ENCODE measurements at regions not wholly inside any gene's neighbourhood (a gene's known extent, or its start where the extent isn't known, plus 50 kb on each side); places are given as distances from the start of the nearest gene placed in this dataset.

DNA sequence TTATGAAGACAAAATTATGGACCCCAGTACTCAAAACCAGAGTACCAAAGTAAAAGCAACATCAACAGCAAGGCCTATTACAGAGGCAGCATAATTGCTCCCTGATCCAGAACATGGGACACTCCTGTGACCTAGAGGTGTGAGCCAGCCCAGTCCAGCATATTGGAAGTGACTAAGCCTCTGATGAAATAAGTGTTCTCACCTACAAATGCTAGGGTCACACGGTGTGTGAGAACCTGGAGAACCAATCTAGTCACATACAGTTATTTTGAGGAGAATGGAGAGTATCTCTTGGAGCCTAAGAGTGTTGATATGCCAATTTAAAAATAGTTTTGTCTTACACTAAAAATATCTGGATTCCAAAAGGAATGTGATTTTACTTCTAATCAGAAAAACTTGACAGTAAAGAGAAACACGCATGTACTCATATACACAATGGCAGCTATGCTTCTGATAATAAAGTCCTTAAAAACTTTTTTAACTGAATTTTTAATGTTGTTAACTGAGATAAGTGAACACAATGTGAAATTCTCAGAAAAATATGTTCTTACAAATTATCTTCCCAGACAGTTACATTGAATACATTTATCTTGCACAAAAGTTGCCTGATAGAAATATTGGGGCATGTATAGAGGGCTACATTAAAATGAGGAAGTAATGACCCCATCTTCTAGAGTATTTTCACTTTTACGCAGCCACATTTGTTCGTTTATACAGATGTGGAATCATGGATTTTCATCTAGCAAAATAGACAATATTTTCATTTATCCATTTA lies 56.8 kb upstream of the CD36 start:
- Histone ChIP-seq H4K5ac (ENCODE audit: insufficient read length, low read depth, low read length) (no peak overlapping the region), H2BK120ac (replicated peaks; ENCODE audit: low read depth, low read length) (no peak overlapping the region), H2BK15ac (ENCODE audit: low read length) (no peak overlapping the region), H2AFZ (ENCODE audit: low read length) (no peak overlapping the region), H4K20me1 (replicated peaks in 1 of 2; ENCODE audit: control insufficient read depth in 1 of 2, insufficient read depth in 2 of 2, low read length in 2 of 2) (no peaks in the 10 kb centered on the region), H3K23me2 (ENCODE audit: low read depth, low read length) (no peaks in the 10 kb centered on the region), H3K4me3 (ENCODE audit: extremely low read depth in 1 of 4, insufficient read depth in 2 of 4, low read depth in 3 of 4, low read length in 4 of 4) (no peak overlapping the region), H2BK12ac (ENCODE audit: low read depth, low read length) (no peak overlapping the region), H3K79me2 (ENCODE audit: control insufficient read depth in 1 of 2, insufficient read depth in 2 of 2, low read length in 2 of 2) (no peaks in the 10 kb centered on the region), H2AK5ac (ENCODE audit: low read depth, low read length) (no peak overlapping the region), H3K27ac (ENCODE audit: low read depth, low read length) (no peak overlapping the region), H3K23ac (ENCODE audit: insufficient read length) (no peak overlapping the region), H3K79me1 (ENCODE audit: low read depth, low read length) (no peaks in the 10 kb centered on the region), H3K4me1 (replicated peaks in 1 of 4; ENCODE audit: control insufficient read depth in 3 of 4, insufficient read depth in 4 of 4, low read length in 3 of 4) (no peaks in the 10 kb centered on the region), H3K14ac (ENCODE audit: insufficient read length) (no peak overlapping the region), H2BK20ac (ENCODE audit: low read length) (no peak overlapping the region), H3K18ac (ENCODE audit: extremely low read depth, low read length) (no peak overlapping the region), H3K9ac (replicated peaks in 1 of 4; ENCODE audit: extremely low read depth in 1 of 4, low read depth in 3 of 4, low read length in 3 of 4) (no peak overlapping the region), H3K27me3 (replicated peaks in 1 of 4; ENCODE audit: control insufficient read depth in 3 of 4, extremely low read depth in 1 of 4, insufficient read depth in 3 of 4, low read length in 3 of 4) (no peaks in the 10 kb centered on the region), H3K36me3 (ENCODE audit: control insufficient read depth in 2 of 4, insufficient read depth in 4 of 4, low read length in 3 of 4) (no peaks in the 10 kb centered on the region), H3K4me2 (ENCODE audit: insufficient read depth in 1 of 2, low read depth in 2 of 2, low read length in 2 of 2) (no peak overlapping the region), H3K56ac (replicated peaks; ENCODE audit: insufficient read length, low read depth, low read length) (no peak overlapping the region), H3K9me3 (ENCODE audit: insufficient read depth in 2 of 2, low read depth in 1 of 2, low read length in 1 of 2) (no peaks in the 10 kb centered on the region), H2BK5ac (ENCODE audit: low read depth, low read length) (no peak overlapping the region), H4K8ac (ENCODE audit: extremely low read depth, insufficient read depth, low read length) (no peak overlapping the region), H3K4ac (replicated peaks; ENCODE audit: insufficient read length, low read depth, low read length) (no peak overlapping the region), H4K91ac (replicated peaks; ENCODE audit: insufficient read length, low read length) (no peak overlapping the region)
- POLR2A ChIA-PET (ENCODE audit: partially characterized antibody), result no interaction called here
- FAIRE-seq (no peak), DNase-seq (ENCODE audit: low read depth in 1 of 2, low spot score in 2 of 2) (no peak)
- CTCF ChIA-PET (ENCODE audit: partially characterized antibody), result interaction anchor here (0.6 kb wide), 1 partner anchor 85 kb away, joined by 4 read pairs; no protein-coding TSS in a partner anchor
- WGBS, 2 experiments (ENCODE audit: extremely low coverage in 1 of 2, insufficient coverage in 1 of 2, insufficient read length in 1 of 2, insufficient replicate concordance in 2 of 2, low coverage in 1 of 2, low lambda C conversion rate in 2 of 2, missing lambda C conversion rate in 1 of 2), result 95% methylated on average over 4 of the region's 4 CpGs; no CpG with 5 or more reads in 1 of the 2 experiments

Data from H1 (cell line).